ENCODE measurements at regions not wholly inside any gene's neighbourhood (a gene's known extent, or its start where the extent isn't known, plus 50 kb on each side); places are given as distances from the start of the nearest gene placed in this dataset.

DNA sequence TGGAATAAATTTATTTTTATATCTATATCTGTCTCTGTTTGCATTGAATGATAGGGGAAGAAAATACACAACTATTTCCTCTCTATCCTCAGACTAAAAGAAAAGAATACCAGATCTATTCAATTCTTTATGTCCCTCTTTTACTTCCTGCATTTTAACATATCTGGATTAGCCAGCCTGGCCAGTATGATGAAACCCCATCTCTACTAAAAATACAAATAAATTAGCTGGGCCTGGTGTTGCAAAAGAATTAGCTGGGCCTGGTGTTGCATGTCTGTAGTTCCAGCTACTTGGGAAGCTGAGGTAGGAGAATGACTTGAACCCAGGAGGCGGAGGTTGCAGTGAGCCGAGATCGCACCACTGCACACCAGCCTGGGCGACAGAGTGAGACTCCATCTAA is 182.0 kb downstream of the LURAP1L start:
- Histone ChIP-seq H3K27ac (no peak overlapping the region), H3K9me3 (ENCODE audit: severe bottlenecking) (peaks cover 3% of the 10 kb centered on the region), H3K36me3 (no peaks in the 10 kb centered on the region), H3K4me3 (ENCODE audit: low read depth, low read length) (no peak overlapping the region), H3K27me3 (ENCODE audit: insufficient read depth, low read depth, severe bottlenecking) (no peaks in the 10 kb centered on the region)
- TF ChIP-seq, protein P1, sequence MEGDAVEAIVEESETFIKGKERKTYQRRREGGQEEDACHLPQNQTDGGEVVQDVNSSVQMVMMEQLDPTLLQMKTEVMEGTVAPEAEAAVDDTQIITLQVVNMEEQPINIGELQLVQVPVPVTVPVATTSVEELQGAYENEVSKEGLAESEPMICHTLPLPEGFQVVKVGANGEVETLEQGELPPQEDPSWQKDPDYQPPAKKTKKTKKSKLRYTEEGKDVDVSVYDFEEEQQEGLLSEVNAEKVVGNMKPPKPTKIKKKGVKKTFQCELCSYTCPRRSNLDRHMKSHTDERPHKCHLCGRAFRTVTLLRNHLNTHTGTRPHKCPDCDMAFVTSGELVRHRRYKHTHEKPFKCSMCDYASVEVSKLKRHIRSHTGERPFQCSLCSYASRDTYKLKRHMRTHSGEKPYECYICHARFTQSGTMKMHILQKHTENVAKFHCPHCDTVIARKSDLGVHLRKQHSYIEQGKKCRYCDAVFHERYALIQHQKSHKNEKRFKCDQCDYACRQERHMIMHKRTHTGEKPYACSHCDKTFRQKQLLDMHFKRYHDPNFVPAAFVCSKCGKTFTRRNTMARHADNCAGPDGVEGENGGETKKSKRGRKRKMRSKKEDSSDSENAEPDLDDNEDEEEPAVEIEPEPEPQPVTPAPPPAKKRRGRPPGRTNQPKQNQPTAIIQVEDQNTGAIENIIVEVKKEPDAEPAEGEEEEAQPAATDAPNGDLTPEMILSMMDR (IDR thresholded peaks at IDR 0.05; ENCODE audit: low read depth, low read length) = no peak
- no peak for DNase-seq

DNA sequence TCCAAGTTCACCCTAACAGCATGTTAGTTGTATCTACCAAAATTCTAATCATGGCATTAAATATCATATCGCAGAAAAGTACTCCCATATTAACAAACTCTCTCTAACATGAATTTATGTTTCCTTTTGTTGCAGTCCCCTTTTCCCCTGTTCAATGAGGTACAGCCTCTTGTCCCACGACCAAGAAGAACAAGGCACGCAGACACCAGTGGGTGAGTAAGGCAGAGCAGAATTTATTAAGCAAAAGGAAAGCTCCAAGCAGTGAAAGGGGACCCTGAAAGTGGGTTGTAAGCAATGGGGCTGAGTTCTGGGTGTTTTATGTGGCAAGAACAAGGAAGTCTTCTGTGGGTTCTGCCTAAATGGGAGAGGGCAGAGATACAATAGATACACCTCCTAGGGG is 183.5 kb downstream of the LURAP1L start:
- TF ChIP-seq, protein P1 (IDR thresholded peaks at IDR 0.05; ENCODE audit: low read depth, low read length) = no peak
- no peaks in the 10 kb centered on the region for H3K36me3 ChIP-seq
- H3K27ac ChIP-seq = no peak overlapping the region
- no peak overlapping the region for H3K4me3 ChIP-seq (ENCODE audit: low read depth, low read length)
- no peaks in the 10 kb centered on the region for H3K27me3 ChIP-seq (ENCODE audit: insufficient read depth, low read depth, severe bottlenecking)
- peaks cover 3% of the 10 kb centered on the region for H3K9me3 ChIP-seq (ENCODE audit: severe bottlenecking)
- no peak for DNase-seq

DNA sequence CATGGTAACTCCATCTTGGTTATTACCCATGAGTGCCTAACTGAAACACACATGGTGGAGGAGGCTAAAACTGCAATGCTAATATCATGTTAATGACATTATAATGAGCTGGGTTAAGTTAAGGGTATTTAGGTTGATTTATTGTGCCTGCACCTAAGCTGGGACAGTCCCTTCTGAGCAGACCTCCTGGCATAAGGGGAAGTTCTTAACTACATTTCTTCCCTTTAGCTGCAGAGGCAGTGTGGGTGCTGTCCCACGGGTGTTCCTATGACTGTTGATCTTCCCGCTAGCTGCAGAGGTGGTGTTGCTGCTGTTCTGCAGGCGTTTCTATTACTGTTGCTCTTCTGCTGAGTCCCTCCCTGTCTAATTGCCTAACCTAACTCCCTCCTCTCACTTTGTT is 183.9 kb downstream of the LURAP1L start:
- TF ChIP-seq, protein P1 (IDR thresholded peaks at IDR 0.05; ENCODE audit: low read depth, low read length) = no peak
- Histone ChIP-seq H3K9me3 (ENCODE audit: severe bottlenecking) (peaks cover 3% of the 10 kb centered on the region), H3K36me3 (no peaks in the 10 kb centered on the region)

DNA sequence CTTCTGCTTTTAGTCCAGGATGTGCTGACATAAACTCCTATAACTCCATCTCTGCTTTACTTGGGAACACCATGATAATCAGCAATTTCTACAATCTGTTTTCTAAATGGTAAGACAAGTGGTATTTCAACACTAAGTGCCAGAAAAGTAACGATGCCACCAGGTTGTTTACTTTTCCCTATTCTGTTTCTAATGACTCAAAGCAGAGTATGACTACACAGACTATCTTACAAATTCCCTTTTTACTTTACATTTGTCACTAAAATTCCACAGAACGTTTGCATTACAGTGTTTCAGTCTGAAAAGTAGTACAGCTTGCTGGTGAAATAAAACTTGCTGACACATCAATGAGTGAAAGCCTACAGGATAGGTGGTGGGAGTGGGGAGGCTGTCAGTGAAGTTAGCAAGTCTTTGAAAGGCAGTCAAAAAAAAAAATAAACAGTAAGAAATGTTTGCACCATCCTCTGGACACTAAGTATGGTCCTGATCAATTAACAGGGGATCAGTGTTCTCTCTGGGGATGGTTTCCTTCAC is 186.5 kb downstream of the LURAP1L start:
- no peaks in the 10 kb centered on the region for H3K36me3 ChIP-seq
- peaks cover 3% of the 10 kb centered on the region for H3K9me3 ChIP-seq (ENCODE audit: severe bottlenecking)
- no peak overlapping the region for H3K27ac ChIP-seq
- TF ChIP-seq, protein P1 (IDR thresholded peaks at IDR 0.05; ENCODE audit: low read depth, low read length) = no peak
- no peaks in the 10 kb centered on the region for H3K27me3 ChIP-seq (ENCODE audit: insufficient read depth, low read depth, severe bottlenecking)
- DNase-seq = no peak
- H3K4me3 ChIP-seq (ENCODE audit: low read depth, low read length) = no peak overlapping the region

More for the DNA sequence above, 183.9 kb downstream of the LURAP1L start:
- no peak for DNase-seq
- H3K4me3 ChIP-seq (ENCODE audit: low read depth, low read length) = no peak overlapping the region
- no peaks in the 10 kb centered on the region for H3K27me3 ChIP-seq (ENCODE audit: insufficient read depth, low read depth, severe bottlenecking)
- H3K27ac ChIP-seq = no peak overlapping the region

DNA sequence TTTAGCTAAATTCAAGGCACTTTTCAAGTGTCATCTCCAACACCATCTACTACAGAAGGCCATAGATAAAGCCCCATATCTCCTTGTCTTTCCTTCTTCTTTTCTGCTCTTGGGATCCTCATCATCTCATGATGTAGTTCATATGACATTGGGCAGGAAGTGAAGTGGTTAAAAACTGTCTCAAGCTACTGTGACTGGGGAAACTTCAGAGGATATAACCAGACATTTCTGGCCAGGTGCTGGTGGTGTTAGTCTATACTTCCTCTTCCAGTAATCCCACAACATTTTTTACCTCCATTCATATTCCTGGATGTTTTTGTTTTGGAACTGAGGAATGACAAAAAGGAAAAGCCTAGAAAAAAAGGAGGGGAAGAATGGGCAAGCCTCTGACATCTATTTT is 188.7 kb downstream of the LURAP1L start:
- Histone ChIP-seq H3K4me3 (ENCODE audit: low read depth, low read length) (no peak overlapping the region), H3K36me3 (no peaks in the 10 kb centered on the region), H3K9me3 (ENCODE audit: severe bottlenecking) (peaks cover under 1% of the 10 kb centered on the region), H3K27ac (no peak overlapping the region), H3K27me3 (ENCODE audit: insufficient read depth, low read depth, severe bottlenecking) (no peaks in the 10 kb centered on the region)
- TF ChIP-seq, protein P1 (IDR thresholded peaks at IDR 0.05; ENCODE audit: low read depth, low read length) = no peak
- DNase-seq = no peak

DNA sequence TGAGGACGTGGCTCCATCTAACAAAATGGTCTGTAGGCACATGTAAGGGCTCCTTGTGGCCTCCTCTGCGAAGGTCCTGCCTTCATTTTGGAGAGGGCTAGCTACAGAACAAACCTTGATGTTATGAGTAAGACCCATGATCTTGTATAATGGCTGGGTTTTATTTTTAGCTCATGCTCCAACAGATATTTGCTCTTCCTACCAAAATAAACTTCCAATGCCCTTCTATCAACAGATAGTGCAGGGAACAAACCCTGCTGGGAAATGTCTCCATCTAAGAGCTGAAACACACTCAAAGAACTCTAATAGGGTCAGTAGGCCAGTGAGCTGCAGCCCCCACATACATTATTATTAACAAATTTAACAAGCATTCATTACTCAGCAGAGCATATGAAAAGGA is 189.5 kb downstream of the LURAP1L start:
- H3K4me3 ChIP-seq (ENCODE audit: low read depth, low read length) = no peak overlapping the region
- no peak for DNase-seq
- H3K27me3 ChIP-seq (ENCODE audit: insufficient read depth, low read depth, severe bottlenecking) = no peaks in the 10 kb centered on the region
- H3K27ac ChIP-seq = no peak overlapping the region
- no peaks in the 10 kb centered on the region for H3K36me3 ChIP-seq
- no peaks in the 10 kb centered on the region for H3K9me3 ChIP-seq (ENCODE audit: severe bottlenecking)
- TF ChIP-seq, protein P1 (IDR thresholded peaks at IDR 0.05; ENCODE audit: low read depth, low read length) = no peak

All from WERI-Rb-1 (cell line).